K562 (cell line): ENCODE measurements at regions not wholly inside any gene's neighbourhood (a gene's known extent, or its start where the extent isn't known, plus 50 kb on each side); places are given as distances from the start of the nearest gene placed in this dataset.

ENCODE experiments used
- ARID1B ChIP-seq: fragments of 450-650 bp; IDR thresholded peaks from 2 replicates; pipeline ENCODE4 v1.6.1; 2016; ENCODE audit warnings: antibody characterized with exemption, mild to moderate bottlenecking, inconsistent platforms
- CEBPG ChIP-seq, 3 experiments: fragments of 200-800 bp in 1 of 3; sonication (Bioruptor generic) in 1 of 3; sonication (generic) in 1 of 3; formaldehyde crosslinking in 1 of 3; IDR thresholded peaks in 2 of 3; conservative IDR thresholded peaks in 1 of 3; 2 replicates each; pipeline versions ENCODE4 v1.6.1 to v1.8.0; 2016 to 2022; ENCODE audit warnings: missing compliant biosample characterization in 2 of 3, missing genetic modification characterization in 2 of 3, mild to moderate bottlenecking in 1 of 3, missing genetic modification reagents in 1 of 3
- MEIS2 ChIP-seq: fragments of 450-650 bp; IDR thresholded peaks from 2 replicates; pipeline ENCODE4 v1.6.1; 2014; ENCODE audit warnings: mild to moderate bottlenecking; ENCODE audit not compliant: partially characterized antibody
- MGA ChIP-seq: fragments of 450-650 bp; IDR thresholded peaks from 2 replicates; pipeline ENCODE4 v1.6.1; 2016; ENCODE audit warnings: mild to moderate bottlenecking, moderate library complexity
- PKNOX1 ChIP-seq: fragments of 450-650 bp; IDR thresholded peaks from 2 replicates; pipeline ENCODE4 v1.6.1; 2016
- ZNF395 ChIP-seq: fragments of 200-800 bp; sonication (Bioruptor generic); IDR thresholded peaks from 2 replicates; pipeline ENCODE4 v1.6.1; 2017; ENCODE audit warnings: missing genetic modification characterization, missing compliant biosample characterization
- ZNF589 ChIP-seq: fragments of 200-800 bp; sonication (Bioruptor generic); IDR thresholded peaks from 2 replicates; pipeline ENCODE4 v1.6.1; 2016; ENCODE audit warnings: low read depth, missing genetic modification characterization, missing compliant biosample characterization
- ZNF707 ChIP-seq: fragments of 250-450 bp; sonication (Bioruptor Pico); conservative IDR thresholded peaks from 2 replicates; pipeline ENCODE4 v1.8.0; 2022; ENCODE audit warnings: inconsistent platforms, mild to moderate bottlenecking, moderate library complexity
- TF ChIP-seq, protein P1 (sequence below), 2 experiments: fragments of 450-650 bp in 1 of 2; sonication (generic) in 1 of 2; formaldehyde crosslinking in 1 of 2; IDR thresholded peaks in 1 of 2; conservative IDR thresholded peaks in 1 of 2; 2 replicates each; pipeline versions ENCODE4 v1.6.1 to v1.8.1; 2016 to 2023; ENCODE audit warnings: mild to moderate bottlenecking in 2 of 2, moderate library complexity in 2 of 2, inconsistent platforms in 1 of 2, missing genetic modification reagents in 1 of 2

GRCh38 chr3:101936419-101937356, 87.4 kb downstream of the NFKBIZ start (continued):
- TF ChIP-seq MGA (peak; percentile 20; the same call in 1 of the 2 replicates), PKNOX1 (0 out of 2 replicates have a peak, but pooled peaks have one; percentile 15), ARID1B (peak; percentile 34; the same call in 1 of the 2 replicates), ZNF589 (CRISPR knock-in tag) (peak; percentile 62; the same call in 1 of the 2 replicates), CEBPG (CRISPR knock-in tag; IDR thresholded peaks at IDR 0.05) (no peak), CEBPG (tag; conservative IDR thresholded peaks at IDR 0.05 in 1 of 2, IDR thresholded peaks at IDR 0.05 in 1 of 2) (peak; percentile 6 to 67; a peak in 2 of 4 replicates), MEIS2 (peak; percentile 46), ZNF707 (no peak), ZNF395 (CRISPR knock-in tag) (peak; percentile 65; the same call in 1 of the 2 replicates)
- TF ChIP-seq, protein P1, sequence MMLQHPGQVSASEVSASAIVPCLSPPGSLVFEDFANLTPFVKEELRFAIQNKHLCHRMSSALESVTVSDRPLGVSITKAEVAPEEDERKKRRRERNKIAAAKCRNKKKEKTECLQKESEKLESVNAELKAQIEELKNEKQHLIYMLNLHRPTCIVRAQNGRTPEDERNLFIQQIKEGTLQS (IDR thresholded peaks at IDR 0.05) = peak; percentile 88
- TF ChIP-seq, protein P1 (CRISPR knock-in tag; conservative IDR thresholded peaks at IDR 0.05) = no peak
